ENCODE measurements at regions not wholly inside any gene's neighbourhood (a gene's known extent, or its start where the extent isn't known, plus 50 kb on each side); places are given as distances from the start of the nearest gene placed in this dataset.

- intact Hi-C loops (cut with DNase I), result no loop called here
- Histone ChIP-seq H3K9me3 (peaks cover 0 to 6% (median 0%) of the 10 kb centered on the region in 12 donors), H3K27me3 (peaks cover 0 to 5% (median 0%) of the 10 kb centered on the region in 9 donors), H3K27ac (no peak overlapping the region), H3K36me3 (no peaks in the 10 kb centered on the region), H3K4me1 (no peaks in the 10 kb centered on the region), H3K4me3 (no peak overlapping the region)
- ATAC-seq, result no peak
- DNase-seq, result no peak
- TF ChIP-seq POLR2A (IDR thresholded peaks at IDR 0.05), result no peak
- TF ChIP-seq CTCF (IDR thresholded peaks at IDR 0.05), result no peak
- 61 to 67% (median 64%) methylated on average over 4 of the region's 4 CpGs for WGBS, 4 donors
Measured at GRCh38 chr12:125382926-125383325, 317.7 kb downstream of the AACS start.

GRCh38 chr12:125386652-125387051, 321.4 kb downstream of the AACS start:
- Histone ChIP-seq H3K27ac (no peak overlapping the region), H3K36me3 (no peaks in the 10 kb centered on the region), H3K27me3 (peaks cover 0 to 5% (median 0%) of the 10 kb centered on the region in 9 donors), H3K4me3 (no peak overlapping the region), H3K9me3 (peaks cover 0 to 4% (median 0%) of the 10 kb centered on the region in 12 donors), H3K4me1 (no peaks in the 10 kb centered on the region)
- intact Hi-C loops (cut with DNase I), result no loop called here
- TF ChIP-seq POLR2A (IDR thresholded peaks at IDR 0.05) (no peak), CTCF (IDR thresholded peaks at IDR 0.05) (no peak)
- ATAC-seq (no peak), DNase-seq (no peak)
- 30 to 51% (median 42%) methylated on average over 1 of the region's 1 CpG for WGBS, 4 donors

- intact Hi-C loops (cut with DNase I), result no loop called here
- H3K27ac ChIP-seq, result no peak overlapping the region
- ATAC-seq, result no peak
- TF ChIP-seq CTCF (IDR thresholded peaks at IDR 0.05) (no peak), POLR2A (IDR thresholded peaks at IDR 0.05) (no peak)
- peaks cover 0 to 5% (median 0%) of the 10 kb centered on the region in 9 donors for H3K27me3 ChIP-seq
- peaks cover 0 to 4% (median 0%) of the 10 kb centered on the region in 12 donors for H3K9me3 ChIP-seq
- H3K4me1 ChIP-seq, result no peaks in the 10 kb centered on the region
- no peaks in the 10 kb centered on the region for H3K36me3 ChIP-seq
- DNase-seq, result no peak
- no peak overlapping the region for H3K4me3 ChIP-seq
Measured at GRCh38 chr12:125387206-125387605, 322.0 kb downstream of the AACS start.

- ATAC-seq (no peak), DNase-seq (no peak)
- Histone ChIP-seq H3K36me3 (no peaks in the 10 kb centered on the region), H3K4me3 (no peak overlapping the region), H3K9me3 (peaks cover 0 to 4% (median 0%) of the 10 kb centered on the region in 12 donors), H3K4me1 (no peaks in the 10 kb centered on the region), H3K27me3 (peaks cover 0 to 12% (median 0%) of the 10 kb centered on the region in 9 donors), H3K27ac (no peak overlapping the region)
- TF ChIP-seq CTCF (IDR thresholded peaks at IDR 0.05), result no peak
- TF ChIP-seq POLR2A (IDR thresholded peaks at IDR 0.05), result no peak
- intact Hi-C loops (cut with DNase I), result no loop called here
Measured at GRCh38 chr12:125389061-125389697, 323.9 kb downstream of the AACS start.

Data from heart left ventricle (tissue), 16 donors.